GM19238 (cell line): ENCODE measurements at regions not wholly inside any gene's neighbourhood (a gene's known extent, or its start where the extent isn't known, plus 50 kb on each side); places are given as distances from the start of the nearest gene placed in this dataset.
"Not testable (repeated sequence)": the region's sequence is repeated elsewhere in the genome, so short reads cannot be mapped to it uniquely, and the experiment has no call there.

Experiments used
- DNase-seq: peaks from one replicate; pipeline ENCODE4 v3.0.0; 2011; ENCODE audit warnings: low spot score; ENCODE audit not compliant: insufficient read length

DNA sequence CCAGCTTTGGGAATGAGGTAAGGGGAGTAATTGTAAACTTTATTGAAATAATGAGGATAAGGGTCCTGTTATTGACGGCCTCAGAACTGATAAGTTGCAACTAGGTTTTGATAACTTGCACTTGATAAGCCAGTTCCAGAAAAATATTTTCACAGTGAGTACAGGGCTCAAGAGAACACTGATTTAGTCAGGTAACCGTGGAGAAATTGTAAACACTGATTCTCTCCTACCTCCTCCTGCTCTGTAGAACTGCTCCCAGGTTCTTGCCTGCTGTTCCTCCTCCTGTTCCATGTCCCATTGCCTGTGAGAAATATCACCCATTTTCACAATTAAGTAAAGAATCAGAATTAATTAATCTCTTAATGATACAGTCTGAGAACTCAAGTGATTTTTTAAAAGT lies 55.0 kb upstream of the CXXC4 start:
- no peak for DNase-seq

DNA sequence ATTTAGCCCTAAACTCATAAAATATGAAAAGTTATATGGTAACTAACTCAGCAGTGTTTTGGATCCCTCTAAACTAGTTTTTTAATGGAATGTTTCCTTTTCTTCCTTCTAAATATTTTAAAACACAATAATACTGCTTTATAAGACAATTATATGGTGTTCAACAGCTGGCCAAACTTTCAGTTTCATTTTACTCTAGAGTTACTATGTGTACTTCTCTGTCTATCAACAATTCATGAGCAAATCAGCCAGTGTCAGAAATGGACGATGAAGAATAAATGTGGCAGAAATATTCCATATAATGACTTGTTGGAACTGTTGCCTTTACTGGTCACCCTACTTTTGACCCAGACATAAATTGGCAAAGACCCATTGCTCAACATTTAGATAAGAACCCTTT lies 64.8 kb upstream of the CXXC4 start:
- DNase-seq, result no peak

DNA sequence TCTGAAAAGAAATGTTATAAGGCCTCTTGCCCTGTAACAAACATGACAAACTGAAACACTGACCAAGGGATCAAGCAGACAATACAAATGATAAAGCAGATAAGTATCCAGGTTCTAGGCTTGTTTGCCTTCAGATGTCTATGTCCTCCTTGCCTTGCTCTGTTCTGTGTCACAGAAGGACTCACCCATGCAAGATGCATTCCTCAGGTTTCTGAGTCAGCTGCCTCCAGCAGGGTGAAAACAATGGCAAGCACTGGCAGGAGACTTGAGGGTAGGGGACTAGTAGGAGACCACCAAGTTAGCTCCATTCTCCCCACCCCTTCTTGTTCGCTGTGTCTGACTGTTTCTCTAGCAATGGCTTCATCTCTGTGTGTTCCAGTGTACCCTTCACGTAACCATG lies 76.6 kb upstream of the CXXC4 start:
- DNase-seq, result no peak

DNA sequence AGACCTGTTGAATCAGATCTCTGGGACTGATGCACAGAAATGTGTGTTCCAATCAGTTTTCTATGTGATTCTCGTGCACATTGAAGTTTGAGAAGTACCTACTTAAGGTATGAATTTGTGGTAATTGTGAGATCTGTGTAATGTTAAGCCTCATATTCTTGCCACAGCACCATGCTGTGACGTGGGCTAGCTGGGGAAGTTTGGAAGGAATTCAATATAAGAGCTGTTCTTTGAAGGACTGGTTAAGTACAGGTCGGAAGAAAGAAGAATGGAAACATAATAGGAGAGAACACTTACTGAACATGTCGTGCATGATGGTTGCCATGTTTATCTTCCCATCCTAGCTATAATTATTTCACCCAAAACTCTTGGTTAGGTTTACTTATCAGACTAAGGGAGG lies 79.7 kb upstream of the CXXC4 start:
- DNase-seq, result no peak

DNA sequence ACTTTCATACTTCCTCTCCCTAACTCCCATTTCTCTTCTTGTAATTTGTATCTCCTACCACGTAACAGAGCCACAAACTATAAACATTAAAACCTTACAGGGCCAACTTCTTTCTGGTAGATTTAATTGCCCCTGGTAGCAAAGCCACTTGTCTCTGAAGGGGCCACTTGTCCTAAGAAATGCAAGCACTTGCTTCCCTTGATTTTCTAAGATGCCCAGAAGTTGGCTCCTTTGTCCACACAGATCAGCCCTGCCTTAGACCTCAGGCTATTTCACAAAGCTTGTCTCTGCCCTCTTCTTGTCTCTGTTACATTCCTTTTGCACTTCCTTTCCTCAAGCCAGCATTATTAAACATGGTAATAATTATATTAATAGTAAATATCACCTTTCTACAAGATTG lies 80.6 kb upstream of the CXXC4 start:
- DNase-seq, result no peak

DNA sequence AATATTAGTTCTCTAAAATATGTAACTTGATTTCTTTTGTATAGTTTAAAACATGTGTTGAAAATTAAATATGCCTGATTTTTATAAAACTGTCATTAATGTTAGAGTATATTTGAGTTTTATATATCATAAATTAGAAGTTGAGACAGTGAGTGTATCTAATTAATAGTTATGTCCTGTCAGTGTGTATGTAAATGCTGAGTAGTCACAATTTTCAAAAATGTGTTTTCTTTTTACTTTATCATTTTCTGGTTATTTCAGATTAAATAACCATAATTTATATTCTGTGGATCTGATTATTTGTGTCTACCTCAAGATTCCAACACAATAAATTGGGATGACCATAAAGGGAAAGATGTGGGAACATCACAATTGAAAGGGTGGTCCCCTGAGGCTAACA lies 82.7 kb upstream of the CXXC4 start:
- no peak for DNase-seq

DNA sequence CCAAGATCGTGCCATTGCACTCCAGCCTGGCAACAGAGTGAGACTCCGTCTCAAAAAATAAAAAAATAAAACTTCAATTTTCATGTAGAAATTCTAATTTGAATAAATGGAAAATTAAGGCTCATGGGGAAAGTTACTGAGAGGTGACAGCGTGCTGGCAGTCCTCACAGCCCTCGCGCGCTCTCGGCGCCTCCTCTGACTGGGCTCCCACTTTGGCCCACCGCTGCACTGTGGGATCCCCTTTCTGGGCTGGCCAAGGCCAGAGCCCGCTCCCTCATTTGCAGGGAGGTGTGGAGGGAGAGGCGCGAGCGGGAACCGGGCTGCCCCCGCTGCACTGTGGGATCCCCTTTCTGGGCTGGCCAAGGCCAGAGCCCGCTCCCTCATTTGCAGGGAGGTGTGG lies 86.8 kb upstream of the CXXC4 start:
- DNase-seq, result not testable (repeated sequence)

DNA sequence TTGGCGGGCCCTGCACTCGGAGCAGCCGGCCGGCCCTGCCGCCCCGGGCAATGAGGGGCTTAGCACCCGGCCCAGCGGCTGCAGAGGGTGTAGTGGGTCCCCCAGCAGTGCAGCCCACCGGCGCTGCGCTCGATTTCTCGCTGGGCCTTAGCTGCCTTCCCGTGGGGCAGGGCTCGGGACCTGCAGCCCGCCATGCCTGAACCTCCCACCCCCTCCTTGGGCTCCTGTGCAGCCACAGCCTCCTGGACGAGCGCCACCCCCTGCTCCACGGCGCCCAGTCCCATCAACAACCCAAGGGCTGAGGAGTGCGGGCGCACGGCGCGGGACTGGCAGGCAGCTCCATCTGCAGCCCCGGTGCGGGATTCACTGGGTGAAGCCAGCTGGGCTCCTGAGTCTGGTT lies 87.4 kb upstream of the CXXC4 start:
- DNase-seq, result not testable (repeated sequence)

DNA sequence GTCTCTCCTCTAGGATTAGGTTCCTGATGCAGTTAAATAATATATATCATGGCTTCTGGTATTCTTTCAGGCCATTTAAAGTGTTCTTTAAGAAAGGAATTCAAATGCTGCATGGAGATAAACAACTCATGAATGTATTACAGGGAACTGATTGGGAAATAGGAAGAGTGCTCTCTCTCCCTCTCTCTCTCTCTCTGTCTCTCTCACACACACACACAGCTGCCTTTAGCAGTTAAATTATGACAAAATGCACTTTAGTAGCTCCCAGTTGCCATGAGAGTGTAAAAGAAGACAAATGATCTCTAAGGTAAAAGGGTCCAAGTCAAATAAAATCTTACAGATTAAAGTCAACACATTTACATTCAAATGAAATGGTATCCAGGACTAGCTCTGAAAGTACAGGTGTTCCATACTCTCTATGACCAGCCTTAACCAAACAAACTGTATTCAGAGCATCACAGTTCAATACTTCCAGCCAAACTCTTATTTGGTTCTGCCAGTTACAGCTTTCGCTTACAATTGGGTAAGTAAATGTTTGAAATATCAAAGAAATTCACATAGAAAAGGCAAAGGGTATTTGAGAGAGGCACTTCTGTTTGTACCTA lies 94.7 kb upstream of the CXXC4 start:
- no peak for DNase-seq

DNA sequence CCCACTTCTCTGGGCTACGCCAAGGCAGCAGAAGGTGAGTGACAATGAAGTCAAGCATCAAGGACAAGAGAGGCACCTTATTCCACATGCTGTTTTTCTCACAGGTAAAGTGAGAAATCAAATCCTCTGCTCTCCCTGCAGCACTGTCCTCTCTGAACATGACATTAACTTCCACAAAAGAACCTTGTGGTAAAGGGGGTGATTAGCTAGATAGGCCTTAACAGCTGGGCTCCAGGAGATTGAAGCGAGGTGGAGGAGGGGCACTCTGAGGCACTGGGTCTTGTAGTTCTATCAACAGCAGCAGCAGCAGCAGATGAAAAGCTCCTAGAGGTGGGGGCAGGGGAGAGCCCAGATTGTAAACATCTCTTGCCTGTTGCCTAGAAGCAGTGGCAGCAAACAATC lies 96.8 kb upstream of the CXXC4 start:
- no peak for DNase-seq

DNA sequence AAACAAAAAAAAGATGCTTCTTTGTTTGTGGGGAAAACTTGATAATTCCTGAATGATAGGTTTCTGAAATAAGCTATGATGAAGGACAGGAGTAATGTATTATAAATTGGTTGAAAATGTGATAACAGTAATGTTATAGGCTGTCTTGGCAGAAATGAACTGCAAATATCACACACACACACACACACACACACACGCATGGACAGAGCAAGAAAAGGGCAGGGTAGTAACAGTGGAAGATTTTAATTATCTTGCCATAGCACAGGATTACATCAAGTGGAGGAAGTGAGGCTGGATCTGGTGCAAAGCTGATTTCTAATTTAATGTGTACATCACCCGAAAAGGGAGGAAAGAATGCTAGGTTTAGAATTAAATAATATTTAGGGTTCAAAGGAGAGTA lies 97.5 kb upstream of the CXXC4 start:
- no peak for DNase-seq

DNA sequence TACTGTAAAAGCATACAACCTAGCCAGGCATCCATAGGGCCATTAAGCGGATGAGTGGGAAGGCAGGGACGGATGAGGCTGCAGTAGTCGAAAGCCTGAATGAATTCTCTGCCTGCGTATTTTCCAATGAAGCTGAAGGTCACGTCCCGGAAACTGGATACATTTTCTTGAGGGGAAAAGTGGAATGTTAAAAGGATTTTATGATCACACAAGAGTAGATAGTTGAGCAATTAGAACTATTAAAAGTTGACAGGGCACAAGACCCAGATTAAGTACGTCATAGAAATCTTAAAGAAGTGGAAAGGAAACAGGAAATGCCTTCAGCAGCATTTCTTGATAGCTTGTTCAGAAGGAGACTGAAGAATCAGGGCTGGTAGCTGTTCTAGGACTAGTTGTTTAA lies 98.3 kb upstream of the CXXC4 start:
- no peak for DNase-seq

DNA sequence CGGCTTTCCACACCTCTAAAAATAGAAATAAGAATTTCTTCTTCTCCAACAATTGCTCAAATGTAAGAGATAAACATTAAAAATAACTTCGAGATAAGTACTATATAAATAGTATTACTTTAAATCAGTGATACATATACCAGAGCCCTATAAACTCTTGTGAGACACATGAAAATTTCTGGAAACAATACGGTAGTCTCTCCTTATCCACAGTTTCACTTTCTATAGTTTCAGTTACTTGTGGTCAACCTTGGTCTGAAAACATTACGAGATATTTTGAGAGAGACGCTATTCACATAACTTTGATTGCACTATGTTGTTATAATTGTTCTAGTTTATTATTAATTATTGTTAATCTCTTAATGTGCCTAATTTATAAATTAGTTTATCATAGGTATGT lies 101.5 kb upstream of the CXXC4 start:
- DNase-seq, result no peak

DNA sequence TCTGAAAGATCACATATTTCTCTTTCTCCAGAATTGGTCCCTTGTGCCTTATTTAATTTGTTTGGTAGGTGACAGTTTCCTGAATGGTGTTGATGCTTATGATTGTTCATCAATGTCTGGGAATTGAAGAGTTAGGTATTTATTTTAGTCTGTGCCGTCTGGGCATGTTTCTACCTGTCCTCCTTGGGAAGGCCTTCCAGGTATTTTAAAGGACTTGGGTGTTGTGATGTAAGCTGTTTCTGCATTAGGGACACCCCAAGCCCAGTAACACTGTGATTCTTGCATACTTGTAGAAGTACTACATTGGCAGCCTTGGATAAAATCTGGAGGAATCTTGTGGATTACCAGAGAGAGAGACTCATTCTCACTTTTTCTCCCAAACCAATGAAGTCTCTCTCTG lies 120.8 kb upstream of the CXXC4 start:
- DNase-seq, result no peak

DNA sequence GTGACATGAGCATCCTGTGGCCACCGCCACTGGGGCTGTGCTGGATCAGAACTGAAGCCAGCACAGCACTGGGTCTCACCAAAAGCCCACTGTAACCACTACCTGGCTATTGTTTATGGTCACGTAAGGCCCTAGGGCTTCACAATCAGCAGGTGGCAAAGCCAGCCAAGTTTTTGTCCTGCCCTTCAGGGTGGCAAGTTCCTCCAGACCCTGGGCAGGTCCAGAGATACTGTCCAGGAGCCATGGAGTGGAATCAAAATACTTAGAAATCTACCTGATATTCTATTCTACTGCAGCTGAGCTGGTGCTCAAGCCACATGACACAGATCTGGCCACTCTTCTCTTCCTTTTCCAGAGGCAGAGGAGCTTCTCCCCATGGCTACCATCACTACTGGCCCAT lies 121.2 kb upstream of the CXXC4 start:
- DNase-seq, result no peak

DNA sequence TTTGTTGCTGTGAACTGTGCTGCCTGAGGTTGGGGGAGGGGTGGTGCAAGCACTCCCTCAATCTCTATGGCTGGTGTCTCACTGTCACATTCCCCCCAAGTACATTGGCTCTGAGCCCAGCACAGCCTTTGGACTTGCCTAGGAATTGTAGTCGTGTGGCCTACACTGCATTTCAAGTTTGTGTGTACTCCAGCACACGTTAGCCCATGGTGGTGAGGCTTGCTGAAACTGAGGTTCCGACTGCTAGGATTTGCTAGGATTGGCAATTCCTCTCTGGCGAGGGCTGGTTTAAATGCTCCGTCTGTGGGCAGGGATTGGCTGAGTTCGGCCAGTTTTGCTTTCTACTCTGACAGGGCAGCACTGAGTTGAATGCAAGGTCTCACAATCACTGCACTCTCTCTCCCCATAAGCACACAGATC lies 121.7 kb upstream of the CXXC4 start:
- no peak for DNase-seq

DNA sequence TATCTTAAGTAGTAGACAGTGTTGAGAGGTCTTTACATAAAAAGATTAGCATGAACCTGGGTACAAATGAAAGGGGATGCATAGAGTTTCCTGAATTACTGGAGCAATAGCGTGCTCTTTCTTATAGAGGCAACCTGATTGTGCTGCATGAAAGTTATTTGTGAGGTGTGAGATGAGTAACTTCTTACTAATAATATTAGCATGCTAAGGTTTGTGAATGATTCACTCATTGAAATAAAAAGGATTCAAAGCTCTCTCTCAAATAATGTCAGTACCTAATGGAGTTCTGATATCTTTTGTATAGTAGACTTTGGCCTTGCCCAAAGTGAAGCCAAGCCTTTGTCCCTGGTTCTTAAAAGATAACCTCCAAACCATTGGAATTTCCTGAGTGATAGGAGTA lies 131.0 kb upstream of the CXXC4 start:
- no peak for DNase-seq

DNA sequence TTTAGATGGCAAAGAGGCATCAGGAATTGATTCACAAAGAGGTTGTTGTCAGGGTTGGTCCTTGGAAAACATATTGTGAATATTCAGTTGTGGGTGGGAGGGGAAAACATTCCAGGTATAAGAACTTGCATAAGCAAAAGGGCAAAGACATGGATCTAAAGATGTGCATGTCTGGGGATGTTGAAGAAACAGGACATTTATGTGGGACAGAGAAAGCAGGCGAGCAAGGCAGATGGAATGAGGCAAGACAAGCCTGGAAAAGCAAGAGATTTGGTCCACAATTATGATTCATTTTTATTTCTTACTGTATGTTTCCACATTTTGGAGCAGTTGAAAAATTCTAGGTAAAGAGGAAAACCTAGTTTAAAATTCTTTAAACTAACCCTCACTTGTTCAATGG lies 134.9 kb upstream of the CXXC4 start:
- DNase-seq, result no peak

DNA sequence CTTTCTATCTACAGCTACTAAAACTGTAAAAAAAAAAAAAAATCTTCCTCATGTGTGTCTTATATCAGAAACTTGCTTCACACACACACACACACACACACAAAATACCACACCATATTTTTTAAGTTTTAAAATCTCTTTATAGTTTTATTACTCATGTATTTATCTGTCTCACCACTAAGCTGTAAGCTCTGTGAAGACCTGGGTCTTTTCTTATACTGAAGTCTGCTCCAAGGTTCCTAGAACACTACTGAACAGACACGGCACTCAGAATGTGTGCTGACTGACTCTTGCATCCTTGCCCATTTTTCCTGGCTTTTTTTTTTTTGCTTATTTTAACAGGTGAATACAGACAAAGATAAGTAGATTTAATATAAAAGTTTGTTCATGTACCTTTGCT lies 135.6 kb upstream of the CXXC4 start:
- no peak for DNase-seq

DNA sequence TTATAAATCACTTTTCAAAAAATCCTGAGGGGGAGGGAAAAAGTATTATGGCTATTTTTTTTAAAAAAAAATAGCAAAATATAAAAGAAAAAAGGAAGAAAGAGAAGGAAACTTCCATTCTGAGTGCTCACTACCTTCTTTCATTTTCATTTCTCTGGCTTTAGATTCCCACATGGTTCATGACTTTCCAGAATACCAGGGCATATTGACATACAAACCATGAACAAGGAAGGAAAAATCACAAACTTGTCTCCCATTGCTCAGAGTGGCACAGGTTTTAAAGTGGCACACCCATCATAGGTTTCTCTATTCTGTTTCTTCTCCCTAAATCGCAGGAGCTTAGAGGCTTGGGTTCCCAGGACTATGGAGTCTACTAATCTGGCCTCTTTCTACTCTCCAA lies 136.3 kb upstream of the CXXC4 start:
- DNase-seq, result no peak

DNA sequence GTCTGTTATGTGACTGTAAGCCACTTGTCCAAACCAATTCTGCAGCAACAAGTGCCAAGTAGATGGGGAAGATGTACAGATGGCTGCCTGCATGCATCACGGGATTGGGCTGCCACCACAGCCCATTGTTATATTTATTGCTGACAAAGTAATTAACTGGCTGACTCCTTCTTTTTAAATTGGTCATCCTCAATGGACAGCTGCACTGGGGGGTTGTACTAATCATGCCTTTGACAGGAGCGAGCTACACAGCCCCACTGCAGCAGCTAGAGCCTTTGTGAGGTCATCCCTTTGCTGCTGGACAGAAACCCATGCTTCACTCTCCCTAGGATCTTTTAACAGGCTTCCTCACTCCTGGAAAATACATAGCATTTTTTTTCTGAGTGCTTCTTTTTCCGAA lies 146.7 kb upstream of the CXXC4 start:
- DNase-seq, result no peak

DNA sequence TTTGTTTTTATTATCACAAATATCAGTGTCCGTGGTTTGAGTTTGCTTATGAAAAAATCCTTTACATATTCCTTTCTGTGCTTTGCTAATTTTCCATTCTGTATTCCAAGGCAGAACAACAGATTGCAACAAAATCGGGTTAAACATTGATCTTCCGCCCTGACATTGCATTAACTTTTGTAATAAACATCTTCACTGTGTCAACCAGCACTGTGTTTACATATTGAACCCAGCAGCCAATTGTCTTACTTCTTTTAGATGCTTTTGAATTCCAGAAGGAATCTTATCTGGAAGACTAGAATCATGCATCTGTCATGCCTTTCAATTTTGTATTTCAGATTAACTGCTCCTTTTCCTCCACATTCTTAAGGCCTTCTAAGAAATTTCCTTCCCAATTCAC lies 147.8 kb upstream of the CXXC4 start:
- no peak for DNase-seq

DNA sequence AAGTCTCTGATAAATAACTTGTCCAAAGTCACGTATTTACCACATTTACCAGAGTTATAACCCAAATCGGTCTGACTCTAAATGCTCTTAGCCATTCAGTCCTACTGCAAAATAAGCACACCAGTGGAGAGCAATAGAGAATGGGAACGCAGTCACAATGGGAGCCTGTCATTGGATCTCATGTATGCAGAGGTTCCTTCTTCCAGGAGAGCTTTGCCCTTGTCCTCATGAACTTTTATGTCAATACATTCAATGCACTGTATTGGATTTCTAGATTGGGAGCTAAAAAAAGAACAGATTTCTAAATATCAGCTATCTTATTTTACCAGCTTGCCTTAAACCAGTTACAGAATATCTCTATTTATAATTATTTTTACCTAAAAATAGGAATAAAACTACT lies 149.1 kb upstream of the CXXC4 start:
- no peak for DNase-seq

DNA sequence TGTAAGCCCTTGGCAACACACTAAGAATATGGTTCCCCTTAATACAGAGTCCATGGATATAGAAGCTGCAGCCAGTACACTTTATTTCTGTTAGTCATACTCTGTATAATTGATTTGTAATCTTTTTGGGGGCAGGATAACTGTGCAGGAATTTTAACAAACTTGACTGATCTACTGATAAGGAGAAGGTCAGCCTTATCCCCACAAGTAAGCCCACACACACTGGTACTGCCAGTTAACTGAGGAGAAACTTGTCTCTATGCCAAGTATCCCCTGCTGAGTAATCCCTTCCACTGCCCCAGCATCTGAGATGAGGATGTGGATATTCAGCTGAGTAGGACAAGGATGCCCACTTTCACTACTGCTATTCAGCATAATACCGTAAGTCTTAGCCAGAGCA lies 154.9 kb upstream of the CXXC4 start:
- DNase-seq, result no peak
